ENCODE measurements at regions not wholly inside any gene's neighbourhood (a gene's known extent, or its start where the extent isn't known, plus 50 kb on each side); places are given as distances from the start of the nearest gene placed in this dataset.

DNA sequence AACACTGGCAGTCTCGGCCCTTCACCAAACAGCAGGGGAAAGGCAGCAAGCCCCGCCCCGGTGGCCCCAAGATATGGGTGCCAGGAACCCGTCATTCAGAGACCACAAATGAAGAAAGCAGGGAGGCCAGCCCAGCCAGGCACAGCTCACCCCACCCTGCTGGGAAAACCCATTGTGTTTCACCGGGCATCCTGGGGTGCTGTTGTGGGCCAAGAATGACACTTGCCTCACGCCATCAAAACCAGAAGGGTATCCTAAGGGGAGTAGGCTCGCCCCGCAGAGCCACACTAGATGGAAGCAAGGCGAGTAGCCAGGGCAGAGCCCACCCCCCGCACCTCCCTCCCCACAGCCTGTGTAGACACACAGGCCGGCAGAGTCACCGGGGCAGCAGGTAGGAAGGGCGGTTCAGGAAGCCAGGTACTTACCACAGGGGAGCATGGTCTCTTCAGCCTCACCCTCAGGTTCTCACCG is 72.5 kb upstream of the KCNMA1 start:
- DNase-seq: peak; percentile 37

DNA sequence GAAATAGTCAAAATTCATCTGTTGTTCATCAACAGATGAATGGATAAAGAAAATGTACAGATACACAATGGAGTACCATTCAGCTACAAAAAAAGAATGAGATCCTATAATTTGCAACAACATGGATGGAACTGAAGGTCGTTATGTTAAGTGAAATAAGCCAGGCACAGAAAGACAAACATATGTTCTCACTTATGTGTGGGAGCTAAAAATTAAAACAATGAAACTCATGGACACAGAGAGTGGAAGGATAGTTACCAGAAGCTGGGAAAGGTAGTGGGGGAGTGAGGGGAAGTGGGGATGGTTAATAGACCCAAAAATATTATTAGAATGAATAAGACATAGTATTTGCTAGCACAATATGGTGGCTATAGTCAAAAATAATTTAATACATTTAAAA is 70.0 kb upstream of the KCNMA1 start:
- no peak for DNase-seq

GRCh38 chr10:77702166-77702565 is 64.6 kb upstream of the KCNMA1 start:
- no peak for DNase-seq

DNA sequence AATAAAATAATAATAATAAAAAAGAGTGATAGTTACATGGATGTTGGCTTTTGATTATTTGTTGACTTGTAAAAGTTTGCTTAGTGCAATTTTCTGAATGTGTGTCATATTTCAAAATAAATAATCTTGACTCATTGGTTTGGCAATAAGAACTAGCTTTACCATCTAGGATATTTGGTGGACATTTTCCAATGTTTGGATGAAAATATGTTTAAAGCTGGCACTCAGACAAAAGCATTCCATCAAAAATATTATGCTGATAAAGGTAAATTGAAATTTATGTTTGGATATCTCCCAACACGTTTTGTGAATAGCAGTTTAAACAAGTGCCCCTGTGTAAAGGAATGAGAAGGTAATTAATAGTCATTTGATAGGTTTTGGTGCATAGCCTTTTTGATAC is 62.5 kb upstream of the KCNMA1 start:
- DNase-seq: no peak

DNA sequence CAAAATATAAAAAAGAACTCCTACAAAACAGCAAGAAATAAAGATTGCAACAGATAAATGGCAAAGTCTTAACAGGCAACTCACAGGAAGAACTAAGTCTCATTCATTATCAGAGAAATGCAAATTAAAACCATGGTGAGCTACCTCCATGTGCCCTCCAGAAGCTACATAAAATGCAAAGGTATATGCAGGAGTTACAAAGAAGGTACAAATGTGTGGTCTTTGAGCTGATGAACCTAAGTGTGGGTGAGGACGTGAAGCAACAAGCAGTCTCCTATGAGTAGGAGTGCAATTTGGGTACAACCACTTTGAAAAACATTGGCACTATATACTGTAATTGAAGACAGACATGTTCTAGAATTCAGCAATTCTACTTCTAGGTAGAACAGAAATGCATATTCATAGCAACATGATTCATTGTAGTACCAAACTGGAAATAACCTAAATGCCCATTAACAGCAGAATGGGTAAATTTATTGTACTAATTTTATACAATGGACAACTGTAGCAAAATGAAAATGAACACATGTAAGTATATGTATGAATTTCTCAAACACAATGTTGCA is 61.6 kb upstream of the KCNMA1 start:
- DNase-seq: no peak

DNA sequence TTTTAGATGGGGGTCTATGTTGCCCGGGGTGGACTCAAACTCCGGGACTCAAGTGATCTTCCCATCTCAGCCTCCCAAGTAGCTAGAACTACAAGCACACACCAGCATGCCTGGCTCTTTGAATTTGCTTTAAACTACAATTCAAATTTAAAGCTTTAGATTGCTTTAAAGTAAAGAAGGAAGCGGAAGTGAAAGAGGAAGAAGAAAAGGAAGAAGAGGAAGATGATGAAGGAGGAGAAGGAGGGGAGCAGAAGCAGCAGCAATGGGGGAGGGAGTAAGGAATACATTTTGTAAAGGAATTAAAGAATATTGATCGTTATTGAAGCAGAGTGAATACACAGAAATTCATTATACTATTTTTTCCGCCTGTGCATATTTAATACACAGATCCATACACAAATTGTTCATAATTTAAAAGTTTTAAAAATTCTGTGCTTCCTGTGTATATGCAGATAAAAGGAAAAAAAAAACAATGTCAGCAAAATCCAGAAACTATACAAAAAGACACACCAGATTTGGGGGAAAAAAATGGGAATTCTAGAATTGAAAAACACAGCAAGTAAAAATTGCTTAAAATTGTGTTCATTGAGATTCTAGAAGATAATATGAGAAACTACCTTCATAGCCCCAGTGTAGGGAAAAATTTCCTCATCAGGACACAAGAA is 60.8 kb upstream of the KCNMA1 start:
- no peak for DNase-seq

GRCh38 chr10:77696584-77696983 is 59.0 kb upstream of the KCNMA1 start:
- no peak for DNase-seq

DNA sequence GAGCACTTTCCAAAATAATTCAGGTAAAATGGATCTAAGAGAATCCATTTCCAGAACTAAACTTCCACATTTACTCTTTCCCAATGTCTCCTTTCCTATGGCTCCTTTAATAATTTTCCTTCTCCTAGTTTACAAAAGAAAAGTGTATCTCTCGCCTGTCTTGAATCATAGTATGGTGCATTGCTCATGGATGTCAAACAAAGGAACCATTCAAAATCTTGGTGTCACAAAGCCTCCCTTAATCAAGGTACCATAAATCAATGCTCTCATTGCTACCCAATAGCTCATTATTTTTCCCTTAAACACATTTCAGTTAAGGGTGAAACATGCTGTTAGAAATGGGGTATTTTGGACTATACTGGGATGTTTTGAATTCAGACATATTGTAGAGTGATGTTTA is 57.6 kb upstream of the KCNMA1 start:
- DNase-seq: no peak

- DNase-seq: no peak
Measured at GRCh38 chr10:77692782-77693181, 55.2 kb upstream of the KCNMA1 start.

DNA sequence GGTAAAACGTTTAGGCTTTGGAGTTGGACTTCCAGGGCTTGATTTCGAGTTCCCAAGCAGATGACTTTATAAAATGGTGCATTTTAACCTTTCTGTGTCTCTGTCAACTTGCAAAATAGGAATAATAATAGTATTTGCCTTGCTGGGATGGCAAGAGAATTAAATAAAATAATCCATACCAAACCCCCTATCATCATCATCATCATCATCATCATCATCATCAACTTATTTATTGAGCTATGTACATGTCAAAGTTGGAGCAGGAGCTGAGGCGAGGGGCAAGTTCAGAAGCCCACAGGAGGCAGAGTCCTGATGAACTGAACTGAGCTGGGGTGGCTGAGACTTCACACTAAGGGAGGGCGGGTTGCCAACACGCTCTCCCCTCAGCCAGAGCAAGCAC is 51.7 kb upstream of the KCNMA1 start:
- DNase-seq: no peak

GRCh38 chr10:77687621-77688020 is 50.0 kb upstream of the KCNMA1 start:
- no peak for DNase-seq

Data from stimulated activated CD8-positive, alpha-beta memory T cell treated with anti-CD3 and anti-CD28 coated beads, Interleukin-4, amount 100 ng/mL, for 48 hours (primary cell).